ENCODE measurements at regions not wholly inside any gene's neighbourhood (a gene's known extent, or its start where the extent isn't known, plus 50 kb on each side); places are given as distances from the start of the nearest gene placed in this dataset.

GRCh38 chr7:46989247-46989646, 592.7 kb downstream of the TNS3 start:
- no peak overlapping the region for H3K27ac ChIP-seq
- TF ChIP-seq CTCF (IDR thresholded peaks at IDR 0.05), result no peak
- TF ChIP-seq POLR2A (IDR thresholded peaks at IDR 0.05), result no peak
- ATAC-seq (no peak), DNase-seq (no peak)
- intact Hi-C loops (cut with DNase I), result no loop called here
- no peaks in the 10 kb centered on the region for H3K9me3 ChIP-seq
- H3K4me1 ChIP-seq, result no peaks in the 10 kb centered on the region
- no peak overlapping the region for H3K4me3 ChIP-seq
- H3K27me3 ChIP-seq, result no peaks in the 10 kb centered on the region
- no peaks in the 10 kb centered on the region for H3K36me3 ChIP-seq

GRCh38 chr7:46982928-46983327, 599.0 kb downstream of the TNS3 start:
- H3K4me3 ChIP-seq, result no peak overlapping the region
- no peaks in the 10 kb centered on the region for H3K36me3 ChIP-seq
- no peak for ATAC-seq
- H3K4me1 ChIP-seq, result no peaks in the 10 kb centered on the region
- intact Hi-C loops (cut with DNase I), result no loop called here
- 93 to 97% (median 96%) methylated on average over 8 of the region's 8 CpGs for WGBS, 4 donors
- no peaks in the 10 kb centered on the region for H3K9me3 ChIP-seq
- TF ChIP-seq POLR2A (IDR thresholded peaks at IDR 0.05) (no peak), CTCF (IDR thresholded peaks at IDR 0.05) (no peak)
- no peak for DNase-seq
- H3K27me3 ChIP-seq, result no peaks in the 10 kb centered on the region
- H3K27ac ChIP-seq, result no peak overlapping the region

GRCh38 chr7:46979439-46979838, 602.5 kb downstream of the TNS3 start:
- DNase-seq (no peak), ATAC-seq (no peak)
- 68 to 85% (median 84%) methylated on average over 1 of the region's 1 CpG for WGBS, 4 donors
- no peaks in the 10 kb centered on the region for H3K36me3 ChIP-seq
- no peak overlapping the region for H3K27ac ChIP-seq
- no peaks in the 10 kb centered on the region for H3K4me1 ChIP-seq
- no peak overlapping the region for H3K4me3 ChIP-seq
- H3K27me3 ChIP-seq, result no peaks in the 10 kb centered on the region
- intact Hi-C loops (cut with DNase I), result loop anchor here in 1 of 10 donors (10.0 kb wide), 1 partner anchor 65 kb away; no protein-coding TSS in a partner anchor
- H3K9me3 ChIP-seq, result no peaks in the 10 kb centered on the region
- TF ChIP-seq POLR2A (IDR thresholded peaks at IDR 0.05) (no peak), CTCF (IDR thresholded peaks at IDR 0.05) (no peak)

GRCh38 chr7:46975493-46975892, 606.4 kb downstream of the TNS3 start:
- Histone ChIP-seq H3K36me3 (no peaks in the 10 kb centered on the region), H3K27ac (no peak overlapping the region), H3K27me3 (no peaks in the 10 kb centered on the region), H3K4me1 (no peaks in the 10 kb centered on the region), H3K9me3 (no peaks in the 10 kb centered on the region), H3K4me3 (no peak overlapping the region)
- 75 to 85% (median 78%) methylated on average over 2 of the region's 2 CpGs for WGBS, 4 donors
- ATAC-seq (no peak), DNase-seq (no peak)
- intact Hi-C loops (cut with DNase I), result loop anchor here in 1 of 10 donors (10.0 kb wide), 1 partner anchor 69 kb away; no protein-coding TSS in a partner anchor
- TF ChIP-seq POLR2A (IDR thresholded peaks at IDR 0.05), result no peak
- TF ChIP-seq CTCF (IDR thresholded peaks at IDR 0.05), result no peak

Data from heart left ventricle (tissue), 16 donors.